ENCODE measurements at regions not wholly inside any gene's neighbourhood (a gene's known extent, or its start where the extent isn't known, plus 50 kb on each side); places are given as distances from the start of the nearest gene placed in this dataset.
A peak's percentile ranks its signal among the peaks of the same experiment; 100 is the strongest.
"Not testable (repeated sequence)": the region's sequence is repeated elsewhere in the genome, so short reads cannot be mapped to it uniquely, and the experiment has no call there.

GRCh38 chr2:111473522-111473921 lies 352.8 kb downstream of the BCL2L11 start:
- peak in 1 of 5 experiments; percentile 9 for TF ChIP-seq CTCF (IDR thresholded peaks at IDR 0.05 in 4 of 5, conservative IDR thresholded peaks at IDR 0.05 in 1 of 5)
- in situ Hi-C loops (cut with MboI; ENCODE audit: low sequenced_read_pairs in 4 of 4) = not testable (repeated sequence)
- ATAC-seq = peak; percentile 80 to 87

GRCh38 chr2:111474198-111474705 lies 353.5 kb downstream of the BCL2L11 start:
- DNase-seq; intact Hi-C loops (cut with DNase I; ENCODE audit: low total_unique reads); ATAC-seq: not testable (repeated sequence)

More at GRCh38 chr2:111473522-111473921, 352.8 kb downstream of the BCL2L11 start:
- H3K4me3 ChIP-seq; H3K4me1 ChIP-seq; H3K27ac ChIP-seq; intact Hi-C loops (cut with DNase I; ENCODE audit: low total_unique reads); H3K9me3 ChIP-seq; DNase-seq; H3K36me3 ChIP-seq; H3K27me3 ChIP-seq: not testable (repeated sequence)

GRCh38 chr2:111478335-111478734 lies 357.6 kb downstream of the BCL2L11 start:
- H3K4me3 ChIP-seq; H3K4me1 ChIP-seq; H3K27me3 ChIP-seq; H3K9me3 ChIP-seq; DNase-seq; in situ Hi-C loops (cut with MboI; ENCODE audit: low sequenced_read_pairs in 4 of 4); ATAC-seq; H3K36me3 ChIP-seq; intact Hi-C loops (cut with DNase I; ENCODE audit: low total_unique reads); H3K27ac ChIP-seq: not testable (repeated sequence)

More at GRCh38 chr2:111474198-111474705, 353.5 kb downstream of the BCL2L11 start:
- in situ Hi-C loops (cut with MboI; ENCODE audit: low sequenced_read_pairs in 4 of 4); H3K9me3 ChIP-seq; H3K36me3 ChIP-seq; H3K4me3 ChIP-seq; H3K27me3 ChIP-seq; H3K27ac ChIP-seq; H3K4me1 ChIP-seq: not testable (repeated sequence)

GRCh38 chr2:111478871-111479318 lies 358.2 kb downstream of the BCL2L11 start:
- H3K4me1 ChIP-seq; H3K4me3 ChIP-seq; H3K27me3 ChIP-seq; DNase-seq; ATAC-seq; H3K9me3 ChIP-seq; H3K27ac ChIP-seq; intact Hi-C loops (cut with DNase I; ENCODE audit: low total_unique reads); in situ Hi-C loops (cut with MboI; ENCODE audit: low sequenced_read_pairs in 4 of 4); H3K36me3 ChIP-seq: not testable (repeated sequence)

DNA sequence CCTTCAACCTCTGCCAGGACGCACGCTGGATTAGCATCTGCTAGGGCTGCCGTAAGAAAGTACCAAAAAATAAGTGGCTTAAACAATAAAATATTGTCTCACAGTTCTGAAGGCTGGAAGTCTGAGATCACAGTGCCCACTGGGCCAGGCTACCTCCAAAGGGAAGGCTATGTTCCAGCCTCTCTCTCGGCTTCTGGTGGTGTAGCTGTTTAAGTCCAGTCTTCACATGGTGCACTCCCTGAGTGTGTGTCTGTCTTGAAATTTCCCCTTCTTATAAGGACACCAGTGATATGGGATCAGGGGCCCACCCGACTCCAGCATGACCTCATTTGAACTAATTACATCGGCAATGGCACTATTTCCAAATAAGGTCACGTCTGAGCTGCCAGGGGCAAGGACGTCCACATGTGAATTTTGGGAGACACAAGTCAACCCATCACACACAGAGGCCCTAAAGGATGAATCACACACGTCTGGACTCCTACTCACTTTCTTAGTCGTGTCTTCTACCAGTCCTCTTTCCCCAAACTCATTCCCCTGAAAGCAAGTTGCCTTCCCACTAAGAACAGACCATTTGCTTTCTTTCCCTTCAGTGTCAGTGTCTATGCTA lies 359.4 kb downstream of the BCL2L11 start:
- H3K4me1 ChIP-seq; DNase-seq; H3K27ac ChIP-seq; in situ Hi-C loops (cut with MboI; ENCODE audit: low sequenced_read_pairs in 4 of 4); H3K4me3 ChIP-seq; H3K27me3 ChIP-seq; H3K9me3 ChIP-seq; H3K36me3 ChIP-seq; intact Hi-C loops (cut with DNase I; ENCODE audit: low total_unique reads): not testable (repeated sequence)
- ATAC-seq = peak; percentile 10 to 11

DNA sequence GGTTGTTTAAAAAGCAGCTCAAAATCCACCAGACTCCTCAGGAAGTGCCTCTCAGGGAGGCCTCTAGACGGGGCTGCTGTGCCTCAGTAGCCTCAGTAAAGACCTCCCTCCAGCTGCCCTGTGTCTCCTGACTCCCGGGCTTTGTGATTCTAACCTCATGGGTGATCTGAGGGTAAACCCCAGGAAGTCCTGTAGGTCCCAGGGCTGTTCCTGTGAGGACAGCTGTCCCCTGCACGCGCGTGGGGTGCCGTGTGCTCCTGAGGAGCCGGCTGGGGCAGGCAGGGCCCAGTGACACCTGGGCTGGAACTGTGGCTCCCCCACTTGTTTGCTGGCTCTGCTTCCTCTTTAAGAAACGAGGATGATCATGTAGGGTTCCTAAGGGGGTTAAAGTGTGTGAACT lies 359.9 kb downstream of the BCL2L11 start:
- intact Hi-C loops (cut with DNase I; ENCODE audit: low total_unique reads); H3K36me3 ChIP-seq; H3K4me3 ChIP-seq; H3K4me1 ChIP-seq; H3K27me3 ChIP-seq; H3K9me3 ChIP-seq; DNase-seq; in situ Hi-C loops (cut with MboI; ENCODE audit: low sequenced_read_pairs in 4 of 4): not testable (repeated sequence)
- peak overlapping the region in 2 of 4 donors; percentile 22 to 48 for H3K27ac ChIP-seq
- peak; percentile 16 to 40 for ATAC-seq

DNA sequence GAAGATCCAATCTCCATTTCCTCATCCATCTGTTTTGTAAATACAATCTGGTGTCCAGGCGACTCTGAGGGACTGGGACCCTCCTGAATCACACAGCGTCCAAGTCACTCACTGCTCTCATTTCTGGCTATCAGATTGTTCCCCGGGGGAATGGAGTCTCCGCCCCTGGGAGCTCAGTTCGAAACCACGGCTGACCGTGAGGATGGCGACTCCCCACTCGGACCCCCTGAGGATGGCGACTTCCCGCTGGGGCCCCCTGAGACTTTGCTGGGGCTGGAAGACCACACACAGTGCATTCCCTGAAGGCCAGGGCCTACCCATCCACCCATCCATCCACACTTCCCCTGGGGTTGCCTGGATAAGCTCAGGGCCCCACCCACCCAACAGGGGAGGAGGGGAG lies 360.5 kb downstream of the BCL2L11 start:
- ATAC-seq; H3K27ac ChIP-seq; H3K4me1 ChIP-seq; in situ Hi-C loops (cut with MboI; ENCODE audit: low sequenced_read_pairs in 4 of 4); H3K27me3 ChIP-seq; DNase-seq; H3K4me3 ChIP-seq; intact Hi-C loops (cut with DNase I; ENCODE audit: low total_unique reads); H3K9me3 ChIP-seq; H3K36me3 ChIP-seq: not testable (repeated sequence)

DNA sequence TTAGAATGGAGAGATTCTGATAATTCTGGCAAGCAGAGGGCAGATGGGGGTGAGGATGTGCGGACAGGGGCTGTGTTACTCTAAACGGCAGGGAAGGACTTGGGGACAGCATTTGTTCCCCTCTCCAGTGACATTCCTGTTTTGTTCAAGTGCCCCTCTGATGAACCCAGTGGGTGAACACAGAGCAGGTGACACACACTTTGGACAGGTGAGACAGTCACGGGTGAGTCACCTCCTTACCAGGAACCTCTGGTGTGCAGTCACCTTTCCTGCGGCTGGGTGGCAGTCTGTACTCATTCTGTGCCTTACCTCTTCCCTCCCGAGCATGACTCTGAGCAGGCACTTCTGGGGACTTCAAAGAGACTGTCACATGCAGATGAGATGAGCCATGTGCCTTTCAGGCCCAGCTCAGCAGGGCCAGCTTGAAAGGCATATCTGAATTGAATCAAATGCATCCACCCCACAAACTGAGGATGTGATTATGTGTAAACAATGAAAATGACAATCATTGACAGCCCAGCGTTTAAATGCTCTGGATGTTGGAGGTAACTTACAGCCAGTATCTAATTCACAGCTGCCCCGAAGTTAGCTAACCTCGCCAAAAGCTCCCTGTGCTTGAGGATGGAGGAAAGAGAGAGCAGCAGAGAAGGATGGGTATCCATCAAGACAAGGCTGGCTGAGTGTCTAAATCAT lies 362.4 kb downstream of the BCL2L11 start:
- DNase-seq; H3K4me1 ChIP-seq; H3K36me3 ChIP-seq; H3K4me3 ChIP-seq; H3K9me3 ChIP-seq; intact Hi-C loops (cut with DNase I; ENCODE audit: low total_unique reads); in situ Hi-C loops (cut with MboI; ENCODE audit: low sequenced_read_pairs in 4 of 4); H3K27me3 ChIP-seq; H3K27ac ChIP-seq: not testable (repeated sequence)
- ATAC-seq = peak in 1 of 2 donors; percentile 37

DNA sequence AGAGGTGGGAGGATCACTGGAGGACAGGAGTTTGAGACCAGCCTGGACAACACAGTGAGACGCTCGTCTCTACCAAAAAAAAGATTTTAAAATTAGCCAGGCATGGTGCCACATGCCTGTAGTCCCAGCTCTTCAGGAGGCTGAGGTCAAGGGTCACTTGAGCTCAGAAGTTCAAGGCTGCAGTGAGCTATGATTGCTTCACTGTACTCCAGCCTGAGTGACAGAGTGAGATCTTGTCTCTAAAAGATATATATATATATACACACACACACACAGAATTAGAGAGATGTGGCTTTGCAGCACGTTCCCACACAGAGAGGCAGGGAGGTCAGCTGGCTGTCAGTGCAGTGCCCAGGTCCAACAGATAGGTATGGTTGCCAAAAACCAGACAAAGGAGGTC lies 363.4 kb downstream of the BCL2L11 start:
- in situ Hi-C loops (cut with MboI; ENCODE audit: low sequenced_read_pairs in 4 of 4); ATAC-seq: not testable (repeated sequence)

GRCh38 chr2:111485895-111486294 lies 365.2 kb downstream of the BCL2L11 start:
- H3K4me3 ChIP-seq; in situ Hi-C loops (cut with MboI; ENCODE audit: low sequenced_read_pairs in 4 of 4); H3K27me3 ChIP-seq; H3K27ac ChIP-seq; H3K9me3 ChIP-seq; DNase-seq; ATAC-seq; H3K36me3 ChIP-seq; intact Hi-C loops (cut with DNase I; ENCODE audit: low total_unique reads); H3K4me1 ChIP-seq: not testable (repeated sequence)

More for the DNA sequence above, 363.4 kb downstream of the BCL2L11 start:
- H3K4me1 ChIP-seq; H3K9me3 ChIP-seq; H3K27me3 ChIP-seq; DNase-seq; H3K36me3 ChIP-seq; H3K4me3 ChIP-seq; intact Hi-C loops (cut with DNase I; ENCODE audit: low total_unique reads); H3K27ac ChIP-seq: not testable (repeated sequence)

DNA sequence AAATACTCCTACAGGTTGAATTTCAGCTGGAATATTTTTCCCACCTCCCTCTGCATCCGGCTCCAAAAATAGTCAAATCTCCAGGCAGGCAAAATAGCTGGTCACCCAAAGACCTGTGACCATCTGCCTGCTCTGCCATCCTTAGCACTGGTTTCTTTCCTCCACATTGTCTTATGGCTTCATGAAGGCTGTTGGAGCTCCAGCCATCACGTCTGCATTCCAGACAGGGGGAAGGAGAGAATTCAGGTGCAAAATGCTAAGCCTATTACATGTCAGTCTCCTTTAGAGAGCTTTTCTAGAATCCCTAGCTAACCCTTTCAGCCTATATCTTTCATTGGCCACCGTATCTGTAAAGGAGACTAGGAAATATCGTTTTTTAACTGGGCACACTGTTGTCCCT lies 367.7 kb downstream of the BCL2L11 start:
- DNase-seq; H3K9me3 ChIP-seq; in situ Hi-C loops (cut with MboI; ENCODE audit: low sequenced_read_pairs in 4 of 4); ATAC-seq; H3K4me1 ChIP-seq; H3K27ac ChIP-seq; H3K36me3 ChIP-seq; H3K4me3 ChIP-seq; intact Hi-C loops (cut with DNase I; ENCODE audit: low total_unique reads); H3K27me3 ChIP-seq: not testable (repeated sequence)
